ENCODE measurements at regions not wholly inside any gene's neighbourhood (a gene's known extent, or its start where the extent isn't known, plus 50 kb on each side); places are given as distances from the start of the nearest gene placed in this dataset.
"Not testable (repeated sequence)": the region's sequence is repeated elsewhere in the genome, so short reads cannot be mapped to it uniquely, and the experiment has no call there.

- DNase-seq: no peak
Observed at GRCh38 chr18:55763298-55763697, 175.3 kb upstream of the TCF4 start.

- DNase-seq: no peak
Observed at GRCh38 chr18:55762424-55762823, 174.4 kb upstream of the TCF4 start.

- DNase-seq: no peak
Observed at GRCh38 chr18:55753643-55754263, 165.8 kb upstream of the TCF4 start.

GRCh38 chr18:55751476-55751875, 163.5 kb upstream of the TCF4 start:
- no peak for DNase-seq

DNA sequence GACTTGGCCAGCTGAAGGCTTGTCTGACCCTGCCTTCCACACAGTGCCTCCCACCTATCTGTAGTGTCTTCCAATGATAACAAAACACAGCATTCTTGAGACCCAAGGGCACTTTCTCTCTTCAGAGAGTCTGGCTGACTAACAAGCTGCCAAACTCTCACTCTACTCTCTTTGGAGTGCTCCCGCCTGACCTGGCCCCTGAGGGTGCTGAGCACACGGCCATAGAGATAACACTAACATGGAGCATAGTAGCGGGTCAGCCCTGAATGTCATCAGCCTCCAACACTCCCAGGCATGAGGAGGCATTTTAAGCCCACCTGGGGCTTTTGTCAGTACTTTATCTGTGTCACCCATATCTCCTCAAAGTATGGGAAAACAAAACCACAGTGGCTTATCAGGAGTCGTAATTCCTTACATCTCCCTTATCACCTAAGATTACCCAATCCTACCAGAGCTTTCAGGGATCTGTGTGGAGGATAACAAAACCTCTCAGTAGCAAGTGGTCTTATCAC, 160.3 kb upstream of the TCF4 start:
- no peak for DNase-seq

- no peak for DNase-seq
Observed at GRCh38 chr18:55744206-55744605, 156.2 kb upstream of the TCF4 start.

DNA sequence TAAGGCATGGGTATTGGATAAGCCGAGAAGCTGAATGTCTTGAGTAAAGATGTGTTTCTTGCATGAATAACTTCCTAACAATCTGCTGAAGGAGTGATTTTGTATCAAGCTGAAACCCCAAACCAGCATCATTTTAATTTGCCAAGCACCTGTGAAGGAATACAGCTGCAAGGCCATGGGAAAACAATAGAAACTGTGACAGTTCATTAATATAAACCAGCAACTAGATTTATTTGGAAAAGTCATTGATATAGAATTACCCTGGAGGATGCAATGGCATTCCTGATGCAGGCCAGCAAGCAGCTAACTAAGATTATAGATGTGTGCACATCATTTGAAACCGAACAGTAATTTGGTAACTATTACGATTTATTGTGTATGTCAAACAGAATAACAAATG, 155.7 kb upstream of the TCF4 start:
- no peak for DNase-seq

DNA sequence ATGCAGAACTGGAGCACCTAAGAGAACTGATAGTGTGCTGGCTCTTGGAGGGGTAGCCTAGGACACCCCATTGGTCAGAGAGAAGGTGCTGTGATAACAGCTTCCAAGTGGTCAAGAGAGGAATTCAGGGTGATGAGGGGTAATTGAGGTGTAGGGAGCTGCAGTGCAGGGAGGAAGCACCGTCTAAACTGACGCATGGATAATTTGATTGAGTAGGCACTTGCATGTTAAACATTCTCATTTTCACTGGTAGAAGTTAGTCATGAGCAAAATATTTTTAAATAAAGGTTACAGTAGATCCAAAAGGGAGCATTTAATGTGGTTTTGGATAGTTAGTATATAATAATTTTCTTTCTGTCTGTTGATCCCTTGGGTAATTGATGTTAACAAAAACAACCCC, 155.1 kb upstream of the TCF4 start:
- DNase-seq: no peak

DNA sequence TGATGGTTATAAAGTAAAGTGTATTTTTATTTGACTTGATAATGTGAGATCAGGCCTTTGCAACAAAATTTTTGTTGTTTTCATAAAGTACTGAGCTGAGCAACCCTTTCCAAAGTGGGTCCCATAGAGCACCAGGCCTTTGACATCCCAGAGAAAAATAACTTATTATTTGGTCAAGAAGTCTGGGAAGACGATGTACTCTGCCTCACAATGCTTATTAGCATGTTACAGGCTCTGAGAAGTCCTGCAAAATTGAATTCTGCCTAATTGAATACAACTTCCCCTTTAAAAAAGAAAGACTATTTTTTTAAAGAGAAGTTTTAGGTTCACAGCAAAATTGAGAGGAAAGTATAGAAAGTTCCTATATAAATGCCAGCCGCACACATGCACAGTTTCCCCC, 151.5 kb upstream of the TCF4 start:
- no peak for DNase-seq

- no peak for DNase-seq
Observed at GRCh38 chr18:55738483-55739114, 150.6 kb upstream of the TCF4 start.

- DNase-seq: no peak
Observed at GRCh38 chr18:55737781-55738468, 149.9 kb upstream of the TCF4 start.

GRCh38 chr18:55737266-55737665, 149.3 kb upstream of the TCF4 start:
- DNase-seq: no peak

- no peak for DNase-seq
Observed at GRCh38 chr18:55735969-55736368, 148.0 kb upstream of the TCF4 start.

DNA sequence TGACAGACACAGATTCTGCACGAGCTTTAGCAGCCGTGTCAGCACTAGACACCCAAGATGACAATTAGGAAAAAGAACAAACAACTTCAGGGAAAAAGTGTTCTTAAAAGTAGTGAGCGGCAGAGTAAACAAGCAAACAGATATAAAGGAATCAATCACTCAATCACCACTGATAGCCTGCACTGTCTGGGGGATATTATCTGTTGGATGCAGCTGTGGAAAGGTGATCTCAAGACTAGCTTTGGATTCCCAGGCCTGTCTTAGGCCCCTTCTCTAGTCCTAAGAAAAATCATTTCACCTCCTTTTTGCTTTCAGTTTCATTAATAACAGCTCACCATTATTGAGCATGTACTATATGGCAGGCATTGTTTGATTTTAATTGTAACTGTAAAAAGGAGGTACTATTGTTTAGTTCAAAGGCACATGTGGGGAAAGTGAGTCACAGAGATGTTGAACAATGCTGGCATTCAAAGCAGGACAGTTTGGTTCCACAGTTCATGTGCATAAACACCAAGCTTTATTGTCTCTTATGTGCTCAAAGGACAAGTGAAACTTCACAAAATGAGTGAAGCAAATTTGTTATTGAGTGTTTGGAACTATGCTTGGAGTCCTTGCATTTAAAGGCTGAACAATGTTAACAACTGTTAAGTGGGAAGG, 147.3 kb upstream of the TCF4 start:
- no peak for DNase-seq

GRCh38 chr18:55732227-55733106, 144.5 kb upstream of the TCF4 start:
- DNase-seq: no peak

GRCh38 chr18:55731594-55732042, 143.6 kb upstream of the TCF4 start:
- DNase-seq: no peak

GRCh38 chr18:55721006-55721405, 133.0 kb upstream of the TCF4 start:
- not testable (repeated sequence) for DNase-seq

DNA sequence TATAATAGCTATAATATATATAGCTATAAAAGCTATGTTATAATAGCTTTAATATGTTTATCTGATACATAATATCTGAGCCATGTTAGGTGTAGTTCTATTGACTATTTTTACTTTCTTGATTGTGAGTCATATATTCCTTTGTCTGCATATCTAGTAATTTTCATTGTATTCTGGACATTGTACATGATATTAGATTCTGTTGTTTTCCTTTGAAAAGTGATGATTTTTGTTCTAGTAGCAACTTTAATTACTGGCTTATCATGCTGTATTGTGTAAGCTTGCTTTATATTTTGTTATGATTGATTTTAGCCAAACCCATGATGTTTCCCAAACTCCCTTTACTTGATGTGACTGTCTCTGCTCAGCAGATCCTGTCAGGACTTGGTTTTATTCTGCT, 125.7 kb upstream of the TCF4 start:
- DNase-seq: no peak

DNA sequence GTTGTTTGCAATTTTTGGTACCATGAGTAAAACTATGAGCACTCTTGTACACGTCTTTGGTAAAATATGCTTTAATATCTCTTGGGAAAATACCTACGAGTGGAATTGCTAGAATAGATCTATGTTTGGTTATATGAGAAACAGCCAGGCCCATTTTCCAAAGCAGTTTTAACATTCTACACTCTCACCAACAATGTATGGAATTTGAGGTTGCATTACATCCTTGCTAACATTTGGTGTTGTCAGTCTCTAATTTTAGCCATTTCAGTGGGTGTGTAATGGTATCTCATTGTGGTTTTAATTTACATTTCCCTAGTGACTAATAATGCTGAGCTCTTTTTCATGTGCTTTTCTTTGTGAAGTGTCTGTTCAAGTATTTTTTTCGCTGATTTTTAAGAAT, 118.9 kb upstream of the TCF4 start:
- no peak for DNase-seq

DNA sequence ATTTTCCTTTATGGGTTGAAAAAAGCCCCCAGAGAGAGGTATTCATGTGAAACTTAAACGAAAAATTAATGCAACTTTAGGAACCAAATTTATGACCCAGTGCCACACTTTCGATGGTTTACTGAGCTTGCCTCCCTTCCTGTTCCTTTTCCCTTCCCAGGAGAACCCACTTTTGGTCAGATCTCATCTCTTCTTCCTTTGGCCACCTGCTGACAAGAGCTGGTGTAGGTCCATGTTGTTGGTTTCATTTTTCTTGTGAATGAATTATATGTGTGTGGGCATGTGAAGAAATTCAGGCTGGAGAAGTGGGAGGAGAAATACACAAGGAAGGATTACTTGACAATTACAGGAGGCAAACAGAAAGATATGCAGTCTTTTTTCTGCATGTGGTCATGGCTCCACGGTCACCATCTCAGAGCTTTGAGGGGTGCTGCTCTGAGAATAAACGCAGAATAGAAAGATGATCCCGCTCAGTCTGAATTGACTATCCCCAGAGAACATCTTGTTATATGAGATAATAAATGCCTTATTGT, 111.3 kb upstream of the TCF4 start:
- no peak for DNase-seq

DNA sequence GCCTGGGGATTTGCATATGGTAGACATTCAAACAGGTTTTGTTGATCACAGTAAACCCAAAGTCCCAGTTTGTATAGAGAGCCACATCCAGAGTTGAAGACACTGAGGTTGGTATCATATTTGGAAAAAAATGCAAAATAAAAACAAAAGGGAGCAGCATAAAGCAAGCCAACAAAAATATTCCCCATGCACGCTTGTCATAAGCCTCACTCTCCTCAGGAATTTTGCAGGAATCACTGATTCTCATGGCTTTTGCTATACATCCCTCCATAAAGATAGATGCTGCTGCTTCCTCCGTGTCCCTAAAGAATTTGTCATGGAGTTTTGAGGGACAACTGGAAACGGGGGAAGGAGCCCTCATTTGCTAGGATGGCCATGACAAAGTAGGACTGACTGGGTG, 108.8 kb upstream of the TCF4 start:
- no peak for DNase-seq

DNA sequence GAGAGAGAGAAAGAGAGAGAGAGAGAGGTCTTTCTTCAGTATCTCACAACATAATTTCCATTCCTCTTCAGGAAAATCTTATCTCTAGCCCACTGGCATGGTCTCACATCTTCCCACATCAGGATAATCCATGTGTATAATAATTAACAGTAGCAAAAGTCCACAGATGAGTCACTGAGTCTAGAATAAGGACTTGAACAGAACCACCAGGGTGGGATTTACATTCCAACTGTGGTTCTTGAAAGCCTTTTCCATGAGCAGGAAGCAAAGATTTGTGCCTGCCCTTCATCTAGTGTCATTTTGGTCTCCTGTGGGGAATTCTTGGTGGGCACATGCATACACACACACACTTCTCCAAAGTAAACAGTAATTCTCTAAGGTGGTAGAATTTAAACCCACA, 107.1 kb upstream of the TCF4 start:
- no peak for DNase-seq

Data from NCI-H1694 treated with DMSO at 0.1 percent for 48 hours (cell line).